GM23248 (cell line): ENCODE measurements at regions not wholly inside any gene's neighbourhood (a gene's known extent, or its start where the extent isn't known, plus 50 kb on each side); places are given as distances from the start of the nearest gene placed in this dataset.

Experiments used
- EZH2 ChIP-seq: fragments of 200-600 bp; sonication (generic); IDR thresholded peaks from 2 replicates; pipeline ENCODE4 v1.6.1; 2018; ENCODE audit warnings: antibody characterized with exemption, mild to moderate bottlenecking; ENCODE audit not compliant: insufficient read depth, poor library complexity, severe bottlenecking
- EZH2phosphoT487 ChIP-seq: fragments of 200-600 bp; sonication (generic); IDR thresholded peaks from 2 replicates; pipeline ENCODE4 v1.6.1; 2018; ENCODE audit warnings: antibody characterized with exemption, moderate library complexity, mild to moderate bottlenecking, low read depth; ENCODE audit not compliant: insufficient read depth

GRCh38 chr7:111642373-111642772 is 80.1 kb upstream of the IMMP2L start:
- no peak for TF ChIP-seq EZH2
- TF ChIP-seq EZH2phosphoT487 = no peak
